ENCODE measurements at regions not wholly inside any gene's neighbourhood (a gene's known extent, or its start where the extent isn't known, plus 50 kb on each side); places are given as distances from the start of the nearest gene placed in this dataset.

GRCh38 chr1:59046730-59047157 lies 250.2 kb upstream of the FGGY start:
- DNase-seq: no peak
- Histone ChIP-seq H3K27ac (no peak overlapping the region), H3K27me3 (ENCODE audit: insufficient read depth, low read depth, severe bottlenecking) (no peaks in the 10 kb centered on the region), H3K9me3 (ENCODE audit: severe bottlenecking) (no peaks in the 10 kb centered on the region), H3K4me3 (ENCODE audit: low read depth, low read length) (no peak overlapping the region), H3K36me3 (no peaks in the 10 kb centered on the region)
- no peak for TF ChIP-seq CTCF (IDR thresholded peaks at IDR 0.05; ENCODE audit: low read depth, low read length)

GRCh38 chr1:59051007-59051406 lies 245.9 kb upstream of the FGGY start:
- no peak for TF ChIP-seq CTCF (IDR thresholded peaks at IDR 0.05; ENCODE audit: low read depth, low read length)
- Histone ChIP-seq H3K27ac (no peak overlapping the region), H3K36me3 (no peaks in the 10 kb centered on the region), H3K4me3 (ENCODE audit: low read depth, low read length) (no peak overlapping the region), H3K27me3 (ENCODE audit: insufficient read depth, low read depth, severe bottlenecking) (no peaks in the 10 kb centered on the region), H3K9me3 (ENCODE audit: severe bottlenecking) (no peaks in the 10 kb centered on the region)
- no peak for DNase-seq

GRCh38 chr1:59052166-59052590 lies 244.7 kb upstream of the FGGY start:
- H3K27me3 ChIP-seq (ENCODE audit: insufficient read depth, low read depth, severe bottlenecking): no peaks in the 10 kb centered on the region
- no peak for TF ChIP-seq CTCF (IDR thresholded peaks at IDR 0.05; ENCODE audit: low read depth, low read length)
- H3K27ac ChIP-seq: no peak overlapping the region
- H3K36me3 ChIP-seq: no peaks in the 10 kb centered on the region
- no peak for DNase-seq
- H3K4me3 ChIP-seq (ENCODE audit: low read depth, low read length): no peak overlapping the region
- no peaks in the 10 kb centered on the region for H3K9me3 ChIP-seq (ENCODE audit: severe bottlenecking)

GRCh38 chr1:59054172-59054571 lies 242.7 kb upstream of the FGGY start:
- no peak overlapping the region for H3K27ac ChIP-seq
- H3K4me3 ChIP-seq (ENCODE audit: low read depth, low read length): no peak overlapping the region
- H3K27me3 ChIP-seq (ENCODE audit: insufficient read depth, low read depth, severe bottlenecking): no peaks in the 10 kb centered on the region
- no peak for TF ChIP-seq CTCF (IDR thresholded peaks at IDR 0.05; ENCODE audit: low read depth, low read length)
- no peak for DNase-seq
- no peaks in the 10 kb centered on the region for H3K36me3 ChIP-seq
- H3K9me3 ChIP-seq (ENCODE audit: severe bottlenecking): no peaks in the 10 kb centered on the region

GRCh38 chr1:59055908-59056719 lies 240.8 kb upstream of the FGGY start:
- DNase-seq: no peak
- Histone ChIP-seq H3K36me3 (no peaks in the 10 kb centered on the region), H3K9me3 (ENCODE audit: severe bottlenecking) (no peaks in the 10 kb centered on the region), H3K27me3 (ENCODE audit: insufficient read depth, low read depth, severe bottlenecking) (no peaks in the 10 kb centered on the region), H3K27ac (no peak overlapping the region), H3K4me3 (ENCODE audit: low read depth, low read length) (no peak overlapping the region)
- TF ChIP-seq CTCF (IDR thresholded peaks at IDR 0.05; ENCODE audit: low read depth, low read length): no peak
